ENCODE measurements at regions not wholly inside any gene's neighbourhood (a gene's known extent, or its start where the extent isn't known, plus 50 kb on each side); places are given as distances from the start of the nearest gene placed in this dataset.

GRCh38 chr6:137284811-137285110, 65.6 kb upstream of the IFNGR1 start:
- Mint-ChIP-seq H3K27me3 (ENCODE audit: low read depth, unreplicated experiment) (peaks cover 2% of the 10 kb centered on the region), H3K9me3 (ENCODE audit: unreplicated experiment) (peaks cover 5% of the 10 kb centered on the region), H3K4me3 (ENCODE audit: unreplicated experiment) (no peak overlapping the region), H3K36me3 (ENCODE audit: low read depth, unreplicated experiment) (no peaks in the 10 kb centered on the region), H3K4me1 (ENCODE audit: low read depth, unreplicated experiment) (peaks cover 2% of the 10 kb centered on the region), H3K27ac (ENCODE audit: unreplicated experiment) (no peak overlapping the region)
- DNase-seq (ENCODE audit: low read depth): no peak
- H3K4me2 ChIP-seq (ENCODE audit: low read length): no peak overlapping the region
- no peaks in the 10 kb centered on the region for H4K20me1 ChIP-seq (ENCODE audit: insufficient read depth, low read length)
- peaks cover 3% of the 10 kb centered on the region for H3K27me3 ChIP-seq (ENCODE audit: insufficient read depth, low read length)
- H3K36me3 ChIP-seq (ENCODE audit: insufficient read depth, low read length): no peaks in the 10 kb centered on the region
- no peak for FAIRE-seq
- H2AFZ ChIP-seq (ENCODE audit: low read depth, low read length): no peak overlapping the region
- H3K9ac ChIP-seq (ENCODE audit: low read length): no peak overlapping the region
- TF ChIP-seq EZH2 (IDR thresholded peaks at IDR 0.05; ENCODE audit: insufficient read depth, low read length): no peak
- TF ChIP-seq, protein P1, sequence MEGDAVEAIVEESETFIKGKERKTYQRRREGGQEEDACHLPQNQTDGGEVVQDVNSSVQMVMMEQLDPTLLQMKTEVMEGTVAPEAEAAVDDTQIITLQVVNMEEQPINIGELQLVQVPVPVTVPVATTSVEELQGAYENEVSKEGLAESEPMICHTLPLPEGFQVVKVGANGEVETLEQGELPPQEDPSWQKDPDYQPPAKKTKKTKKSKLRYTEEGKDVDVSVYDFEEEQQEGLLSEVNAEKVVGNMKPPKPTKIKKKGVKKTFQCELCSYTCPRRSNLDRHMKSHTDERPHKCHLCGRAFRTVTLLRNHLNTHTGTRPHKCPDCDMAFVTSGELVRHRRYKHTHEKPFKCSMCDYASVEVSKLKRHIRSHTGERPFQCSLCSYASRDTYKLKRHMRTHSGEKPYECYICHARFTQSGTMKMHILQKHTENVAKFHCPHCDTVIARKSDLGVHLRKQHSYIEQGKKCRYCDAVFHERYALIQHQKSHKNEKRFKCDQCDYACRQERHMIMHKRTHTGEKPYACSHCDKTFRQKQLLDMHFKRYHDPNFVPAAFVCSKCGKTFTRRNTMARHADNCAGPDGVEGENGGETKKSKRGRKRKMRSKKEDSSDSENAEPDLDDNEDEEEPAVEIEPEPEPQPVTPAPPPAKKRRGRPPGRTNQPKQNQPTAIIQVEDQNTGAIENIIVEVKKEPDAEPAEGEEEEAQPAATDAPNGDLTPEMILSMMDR (IDR thresholded peaks at IDR 0.05; ENCODE audit: insufficient read depth, low read depth, low read length): no peak
- H3K9me3 ChIP-seq (ENCODE audit: insufficient read depth, low read depth, low read length): no peaks in the 10 kb centered on the region
- H3K27ac ChIP-seq (ENCODE audit: low read depth, low read length): no peak overlapping the region
- no peaks in the 10 kb centered on the region for H3K4me1 ChIP-seq (ENCODE audit: insufficient read depth, low read length)
- H3K4me3 ChIP-seq (ENCODE audit: insufficient read depth, low read depth, low read length): no peak overlapping the region
- H3K79me2 ChIP-seq (ENCODE audit: insufficient read depth, low read length): no peaks in the 10 kb centered on the region

- Histone ChIP-seq H3K36me3 (ENCODE audit: insufficient read depth, low read length) (no peaks in the 10 kb centered on the region), H3K79me2 (ENCODE audit: insufficient read depth, low read length) (no peaks in the 10 kb centered on the region), H3K27me3 (ENCODE audit: insufficient read depth, low read length) (peaks cover 3% of the 10 kb centered on the region), H3K9me3 (ENCODE audit: insufficient read depth, low read depth, low read length) (no peaks in the 10 kb centered on the region), H3K4me3 (ENCODE audit: insufficient read depth, low read depth, low read length) (no peak overlapping the region), H3K4me1 (ENCODE audit: insufficient read depth, low read length) (no peaks in the 10 kb centered on the region), H3K27ac (ENCODE audit: low read depth, low read length) (no peak overlapping the region), H3K9ac (ENCODE audit: low read length) (no peak overlapping the region), H4K20me1 (ENCODE audit: insufficient read depth, low read length) (no peaks in the 10 kb centered on the region), H2AFZ (ENCODE audit: low read depth, low read length) (no peak overlapping the region), H3K4me2 (ENCODE audit: low read length) (no peak overlapping the region)
- H3K27ac Mint-ChIP-seq (ENCODE audit: unreplicated experiment): no peak overlapping the region
- TF ChIP-seq EZH2 (IDR thresholded peaks at IDR 0.05; ENCODE audit: insufficient read depth, low read length): no peak
- TF ChIP-seq, protein P1 (IDR thresholded peaks at IDR 0.05; ENCODE audit: insufficient read depth, low read depth, low read length): no peak
- peaks cover 5% of the 10 kb centered on the region for H3K9me3 Mint-ChIP-seq (ENCODE audit: unreplicated experiment)
- peaks cover 2% of the 10 kb centered on the region for H3K27me3 Mint-ChIP-seq (ENCODE audit: low read depth, unreplicated experiment)
- FAIRE-seq: no peak
- no peak overlapping the region for H3K4me3 Mint-ChIP-seq (ENCODE audit: unreplicated experiment)
- H3K4me1 Mint-ChIP-seq (ENCODE audit: low read depth, unreplicated experiment): peaks cover 3% of the 10 kb centered on the region
- no peak for DNase-seq (ENCODE audit: low read depth)
- H3K36me3 Mint-ChIP-seq (ENCODE audit: low read depth, unreplicated experiment): no peaks in the 10 kb centered on the region
These were observed 65.0 kb upstream of the IFNGR1 start for GRCh38 chr6:137283940-137284810.

DNA sequence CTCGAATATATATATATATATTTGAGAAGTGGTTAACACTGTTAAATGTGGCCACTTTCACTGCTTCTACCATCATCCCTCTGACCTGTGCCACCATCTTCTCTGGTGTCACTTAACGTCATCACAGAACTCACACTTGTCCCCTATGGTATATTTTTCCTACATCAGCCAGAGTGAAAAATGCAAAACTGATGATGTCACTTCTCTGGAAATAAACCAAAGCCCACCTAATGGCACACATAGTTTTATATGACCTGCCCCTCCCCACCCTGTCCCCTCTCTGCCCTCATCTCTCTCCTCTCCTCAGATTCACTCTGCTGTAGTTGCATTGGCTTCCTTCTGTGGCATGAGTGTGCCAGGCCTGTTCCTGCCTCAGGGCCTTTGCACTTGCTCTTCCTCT, 63.9 kb upstream of the IFNGR1 start:
- Mint-ChIP-seq H3K27me3 (ENCODE audit: low read depth, unreplicated experiment) (peaks cover 2% of the 10 kb centered on the region), H3K27ac (ENCODE audit: unreplicated experiment) (no peak overlapping the region), H3K4me3 (ENCODE audit: unreplicated experiment) (no peak overlapping the region), H3K9me3 (ENCODE audit: unreplicated experiment) (peaks cover 5% of the 10 kb centered on the region), H3K4me1 (ENCODE audit: low read depth, unreplicated experiment) (peaks cover 13% of the 10 kb centered on the region), H3K36me3 (ENCODE audit: low read depth, unreplicated experiment) (no peaks in the 10 kb centered on the region)
- FAIRE-seq (no peak), DNase-seq (ENCODE audit: low read depth) (no peak)
- TF ChIP-seq, protein P1 (IDR thresholded peaks at IDR 0.05; ENCODE audit: insufficient read depth, low read depth, low read length): no peak
- no peak for TF ChIP-seq EZH2 (IDR thresholded peaks at IDR 0.05; ENCODE audit: insufficient read depth, low read length)
- Histone ChIP-seq H3K4me2 (ENCODE audit: low read length) (no peak overlapping the region), H3K4me1 (ENCODE audit: insufficient read depth, low read length) (peaks cover 3% of the 10 kb centered on the region), H3K4me3 (ENCODE audit: insufficient read depth, low read depth, low read length) (no peak overlapping the region), H2AFZ (ENCODE audit: low read depth, low read length) (no peak overlapping the region), H3K9me3 (ENCODE audit: insufficient read depth, low read depth, low read length) (no peaks in the 10 kb centered on the region), H3K27ac (ENCODE audit: low read depth, low read length) (no peak overlapping the region), H4K20me1 (ENCODE audit: insufficient read depth, low read length) (no peaks in the 10 kb centered on the region), H3K9ac (ENCODE audit: low read length) (no peak overlapping the region), H3K36me3 (ENCODE audit: insufficient read depth, low read length) (no peaks in the 10 kb centered on the region), H3K27me3 (ENCODE audit: insufficient read depth, low read length) (peaks cover 3% of the 10 kb centered on the region), H3K79me2 (ENCODE audit: insufficient read depth, low read length) (no peaks in the 10 kb centered on the region)
